B cell (primary cell): ENCODE measurements at regions not wholly inside any gene's neighbourhood (a gene's known extent, or its start where the extent isn't known, plus 50 kb on each side); places are given as distances from the start of the nearest gene placed in this dataset.

Source experiments
- ATAC-seq: fragments of 200-7000 bp; cut with Tn5 transposase; one replicate; pipeline ENCODE4 v1.10.0; 2021; ENCODE audit warnings: low read depth, mild to moderate bottlenecking, moderate number of reproducible peaks, moderate library complexity
- CTCF ChIA-PET: fragments of 350-600 bp; sonication (Branson Sonifier 250); formaldehyde crosslinking; loops from one replicate; lab custom pipeline; 2021; ENCODE audit warnings: antibody characterized with exemption, inconsistent platforms; lab: Charles Lee
- POLR2A ChIA-PET: fragments of 350-600 bp; sonication (Branson Sonifier 250); formaldehyde crosslinking; loops from one replicate; lab custom pipeline; 2021; ENCODE audit warnings: antibody characterized with exemption; lab: Charles Lee
- DNase-seq: peaks from one replicate; pipeline ENCODE4 v3.0.0; 2013
- H2AFZ ChIP-seq: 2 replicates; pipeline ENCODE4 v1.6.1; 2012; ENCODE audit warnings: mild to moderate bottlenecking, low read depth, low read length; ENCODE audit not compliant: insufficient read depth, poor library complexity, severe bottlenecking
- H3K27ac ChIP-seq, 2 donors: 1 replicate in 1 of 2; 2 replicates in 1 of 2; pipeline ENCODE4 v1.5.1; 2012 to 2013; ENCODE audit warnings: low read length in 2 of 2, mild to moderate bottlenecking in 2 of 2, moderate library complexity in 1 of 2
- H3K27me3 ChIP-seq, 4 experiments: fragments of 200-600 bp in 1 of 4; sonication (generic) in 1 of 4; replicated peaks in 1 of 4; 1 replicate in 2 of 4; 2 replicates in 2 of 4; pipeline versions ENCODE4 v1.6.1 to v1.7.0; 2013 to 2016; ENCODE audit warnings: low read length in 3 of 4, mild to moderate bottlenecking in 2 of 4, mixed read lengths in 1 of 4, moderate library complexity in 1 of 4; ENCODE audit not compliant: insufficient read depth in 4 of 4, control insufficient read depth in 3 of 4; ENCODE audit errors: control extremely low read depth in 1 of 4
- H3K36me3 ChIP-seq, 2 experiments: replicated peaks in 1 of 2; 1 replicate in 1 of 2; 2 replicates in 1 of 2; pipeline versions ENCODE4 v1.6.1 to v1.7.1; 2013; ENCODE audit warnings: low read length in 1 of 2; ENCODE audit not compliant: insufficient read depth in 2 of 2, control insufficient read depth in 1 of 2; ENCODE audit errors: control extremely low read depth in 1 of 2, extremely low read depth in 1 of 2
- H3K4me1 ChIP-seq, 2 donors: fragments of 200-600 bp in 1 of 2; sonication (generic) in 1 of 2; 1 replicate in 1 of 2; 2 replicates in 1 of 2; pipeline versions ENCODE4 v1.5.1 to v1.6.1; 2013 to 2017; ENCODE audit warnings: low read length in 2 of 2; ENCODE audit not compliant: control insufficient read depth in 2 of 2, insufficient read depth in 2 of 2
- H3K4me2 ChIP-seq: replicated peaks from 2 replicates; pipeline ENCODE3; 2012; ENCODE audit warnings: mild to moderate bottlenecking, low read depth, low read length; ENCODE audit not compliant: poor library complexity, severe bottlenecking
- H3K4me3 ChIP-seq, 5 experiments: fragments of 200-600 bp in 1 of 5; sonication (generic) in 1 of 5; 1 replicate in 3 of 5; 2 replicates in 2 of 5; pipeline versions ENCODE4 v1.5.1 to v1.7.0; 2011 to 2016; ENCODE audit warnings: low read length in 4 of 5, mild to moderate bottlenecking in 4 of 5, low read depth in 2 of 5, control low read depth in 1 of 5, moderate library complexity in 1 of 5; ENCODE audit not compliant: insufficient read depth in 1 of 5; ENCODE audit errors: control extremely low read depth in 1 of 5, extremely low read depth in 1 of 5
- H3K79me2 ChIP-seq: fragments of 200-600 bp; sonication (generic); one replicate; pipeline ENCODE4 v1.6.0; 2016; ENCODE audit warnings: low read length; ENCODE audit not compliant: control insufficient read depth, insufficient read depth
- H3K9ac ChIP-seq: fragments of 200-600 bp; sonication (generic); 2 replicates; pipeline ENCODE4 v1.6.1; 2017; ENCODE audit warnings: mild to moderate bottlenecking, low read length, moderate library complexity
- H3K9me3 ChIP-seq, 3 donors: one replicate each; pipeline versions ENCODE4 v1.6.1 to v1.7.1; 2013; ENCODE audit warnings: low read length in 2 of 3; ENCODE audit not compliant: control insufficient read depth in 2 of 3, insufficient read depth in 1 of 3; ENCODE audit errors: control extremely low read depth in 1 of 3
- H4K20me1 ChIP-seq: 2 replicates; pipeline ENCODE4 v1.6.0; 2012; ENCODE audit warnings: mild to moderate bottlenecking, low read length; ENCODE audit not compliant: insufficient read depth, control insufficient read depth, poor library complexity, severe bottlenecking
- H3K27ac Mint-ChIP-seq: one replicate; pipeline ENCODE4 v1.8.0; 2021; ENCODE audit warnings: mixed read lengths
- H3K27me3 Mint-ChIP-seq: one replicate; pipeline ENCODE4 v1.8.0; 2021; ENCODE audit warnings: mixed read lengths
- H3K4me1 Mint-ChIP-seq: one replicate; pipeline ENCODE4 v1.8.0; 2021; ENCODE audit warnings: mixed read lengths
- H3K4me3 Mint-ChIP-seq: one replicate; pipeline ENCODE4 v1.8.0; 2021; ENCODE audit warnings: mixed read lengths
- H3K9me3 Mint-ChIP-seq: one replicate; pipeline ENCODE4 v1.8.0; 2022; ENCODE audit warnings: mixed read lengths; ENCODE audit not compliant: insufficient read depth
- EZH2 ChIP-seq: IDR thresholded peaks from 2 replicates; pipeline ENCODE4 v1.6.1; 2012; ENCODE audit warnings: borderline replicate concordance, low read depth, mild to moderate bottlenecking, moderate library complexity, low read length; ENCODE audit not compliant: insufficient read depth, poor library complexity, severe bottlenecking
- WGBS: methylation state at CpG from one replicate; pipeline ENCODE4 v1.1.5; 2013; ENCODE audit warnings: missing lambda C conversion rate; ENCODE audit not compliant: insufficient coverage; 5-methylcytosine and 5-hydroxymethylcytosine counted together
- intact Hi-C: fragments of 100-400 bp; cut with micrococcal nuclease; formaldehyde crosslinking; loops from one replicate; pipeline ENCODE4 v1.10.0; 2022
- TF ChIP-seq, protein P1 (sequence below): fragments of 200-600 bp; IDR thresholded peaks from one replicate; pipeline ENCODE4 v1.8.0; 2022; ENCODE audit warnings: antibody characterized with exemption, mild to moderate bottlenecking

- Histone ChIP-seq H3K9ac (no peak overlapping the region), H3K4me1 (no peaks in the 10 kb centered on the region), H2AFZ (no peak overlapping the region), H3K79me2 (no peaks in the 10 kb centered on the region), H3K9me3 (peaks cover 0 to 12% (median 0%) of the 10 kb centered on the region in 3 donors), H3K4me2 (no peak overlapping the region), H3K27ac (no peak overlapping the region), H3K36me3 (no peaks in the 10 kb centered on the region), H3K27me3 (no peaks in the 10 kb centered on the region), H4K20me1 (no peaks in the 10 kb centered on the region), H3K4me3 (no peak overlapping the region)
- H3K4me3 Mint-ChIP-seq: no peak overlapping the region
- H3K27me3 Mint-ChIP-seq: no peaks in the 10 kb centered on the region
- intact Hi-C loops: no loop called here
- ChIA-PET CTCF (no interaction called here), POLR2A (no interaction called here)
- no peak for DNase-seq
- no peaks in the 10 kb centered on the region for H3K9me3 Mint-ChIP-seq
- 85% methylated on average over 15 of the region's 15 CpGs for WGBS
- no peaks in the 10 kb centered on the region for H3K4me1 Mint-ChIP-seq
- ATAC-seq: no peak
- no peak overlapping the region for H3K27ac Mint-ChIP-seq
- TF ChIP-seq, protein P1, sequence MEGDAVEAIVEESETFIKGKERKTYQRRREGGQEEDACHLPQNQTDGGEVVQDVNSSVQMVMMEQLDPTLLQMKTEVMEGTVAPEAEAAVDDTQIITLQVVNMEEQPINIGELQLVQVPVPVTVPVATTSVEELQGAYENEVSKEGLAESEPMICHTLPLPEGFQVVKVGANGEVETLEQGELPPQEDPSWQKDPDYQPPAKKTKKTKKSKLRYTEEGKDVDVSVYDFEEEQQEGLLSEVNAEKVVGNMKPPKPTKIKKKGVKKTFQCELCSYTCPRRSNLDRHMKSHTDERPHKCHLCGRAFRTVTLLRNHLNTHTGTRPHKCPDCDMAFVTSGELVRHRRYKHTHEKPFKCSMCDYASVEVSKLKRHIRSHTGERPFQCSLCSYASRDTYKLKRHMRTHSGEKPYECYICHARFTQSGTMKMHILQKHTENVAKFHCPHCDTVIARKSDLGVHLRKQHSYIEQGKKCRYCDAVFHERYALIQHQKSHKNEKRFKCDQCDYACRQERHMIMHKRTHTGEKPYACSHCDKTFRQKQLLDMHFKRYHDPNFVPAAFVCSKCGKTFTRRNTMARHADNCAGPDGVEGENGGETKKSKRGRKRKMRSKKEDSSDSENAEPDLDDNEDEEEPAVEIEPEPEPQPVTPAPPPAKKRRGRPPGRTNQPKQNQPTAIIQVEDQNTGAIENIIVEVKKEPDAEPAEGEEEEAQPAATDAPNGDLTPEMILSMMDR: no peak
- no peak for TF ChIP-seq EZH2
Observed at GRCh38 chr15:94829887-94830884, 598.8 kb downstream of the MCTP2 start.

DNA sequence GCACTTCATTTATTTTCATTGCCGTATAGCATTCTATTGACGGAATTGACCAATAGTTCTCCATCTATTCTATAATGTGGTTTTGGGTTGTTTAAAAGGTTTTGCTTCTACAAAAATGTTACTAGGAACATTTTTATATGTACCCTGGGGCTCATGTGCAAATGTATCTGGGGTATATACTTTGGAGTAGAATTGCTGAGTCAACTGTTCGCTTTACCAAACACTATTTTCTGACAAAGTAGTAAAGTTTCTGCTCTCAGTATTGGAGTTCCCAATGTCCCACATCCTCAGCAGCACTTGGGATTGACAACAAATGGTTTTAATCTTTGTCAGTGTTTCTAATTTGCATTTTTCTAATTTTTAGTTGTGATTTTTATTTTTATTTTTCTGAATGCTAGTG, 602.6 kb downstream of the MCTP2 start:
- Mint-ChIP-seq H3K27ac (no peak overlapping the region), H3K4me1 (no peaks in the 10 kb centered on the region), H3K4me3 (no peak overlapping the region), H3K9me3 (no peaks in the 10 kb centered on the region), H3K27me3 (no peaks in the 10 kb centered on the region)
- no peaks in the 10 kb centered on the region for H3K36me3 ChIP-seq
- no peak overlapping the region for H3K27ac ChIP-seq
- H2AFZ ChIP-seq: no peak overlapping the region
- no peak overlapping the region for H3K4me2 ChIP-seq
- POLR2A ChIA-PET: no interaction called here
- no peak for ATAC-seq
- no peaks in the 10 kb centered on the region for H4K20me1 ChIP-seq
- no peak for DNase-seq
- peaks cover 0 to 19% (median 0%) of the 10 kb centered on the region in 3 donors for H3K9me3 ChIP-seq
- H3K4me1 ChIP-seq: no peaks in the 10 kb centered on the region
- H3K27me3 ChIP-seq: no peaks in the 10 kb centered on the region
- CTCF ChIA-PET: no interaction called here
- WGBS: no CpG with 5 or more reads among the region's 3 CpGs
- no peak overlapping the region for H3K9ac ChIP-seq
- TF ChIP-seq EZH2: no peak
- TF ChIP-seq, protein P1: no peak
- no peak overlapping the region for H3K4me3 ChIP-seq
- intact Hi-C loops: no loop called here
- H3K79me2 ChIP-seq: no peaks in the 10 kb centered on the region
